ENCODE measurements at regions not wholly inside any gene's neighbourhood (a gene's known extent, or its start where the extent isn't known, plus 50 kb on each side); places are given as distances from the start of the nearest gene placed in this dataset.

DNA sequence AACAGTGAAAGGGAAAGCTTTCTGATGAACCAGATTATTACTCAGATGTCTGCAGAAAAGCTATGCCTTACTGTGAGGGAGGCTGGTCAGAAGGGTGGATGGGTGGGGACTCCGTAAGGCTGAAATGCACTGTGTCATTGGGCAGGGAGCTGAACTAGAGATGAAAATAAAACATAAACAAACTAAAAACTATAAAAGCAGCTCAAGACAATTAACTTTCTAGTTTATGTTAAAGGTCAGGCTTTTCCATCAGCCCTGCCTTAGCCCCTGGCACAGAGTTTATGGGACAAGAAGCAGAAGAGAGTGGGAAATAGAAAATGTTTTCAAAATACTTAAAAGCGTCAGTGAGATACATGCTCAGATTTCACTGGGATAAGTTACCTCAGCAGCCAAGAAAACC is 310.0 kb upstream of the UBE2E2 start:
- H3K27ac ChIP-seq (ENCODE audit: low read depth, low read length, poor library complexity, severe bottlenecking) = no peak overlapping the region
- BruUV-seq (replicated peaks) = no TSS peak
- no peaks in the 10 kb centered on the region for H3K36me3 ChIP-seq (ENCODE audit: insufficient read depth, low read length, poor library complexity, severe bottlenecking)
- POLR2A ChIA-PET (ENCODE audit: low non-redundant PET) = no interaction called here
- TF ChIP-seq, protein P1, sequence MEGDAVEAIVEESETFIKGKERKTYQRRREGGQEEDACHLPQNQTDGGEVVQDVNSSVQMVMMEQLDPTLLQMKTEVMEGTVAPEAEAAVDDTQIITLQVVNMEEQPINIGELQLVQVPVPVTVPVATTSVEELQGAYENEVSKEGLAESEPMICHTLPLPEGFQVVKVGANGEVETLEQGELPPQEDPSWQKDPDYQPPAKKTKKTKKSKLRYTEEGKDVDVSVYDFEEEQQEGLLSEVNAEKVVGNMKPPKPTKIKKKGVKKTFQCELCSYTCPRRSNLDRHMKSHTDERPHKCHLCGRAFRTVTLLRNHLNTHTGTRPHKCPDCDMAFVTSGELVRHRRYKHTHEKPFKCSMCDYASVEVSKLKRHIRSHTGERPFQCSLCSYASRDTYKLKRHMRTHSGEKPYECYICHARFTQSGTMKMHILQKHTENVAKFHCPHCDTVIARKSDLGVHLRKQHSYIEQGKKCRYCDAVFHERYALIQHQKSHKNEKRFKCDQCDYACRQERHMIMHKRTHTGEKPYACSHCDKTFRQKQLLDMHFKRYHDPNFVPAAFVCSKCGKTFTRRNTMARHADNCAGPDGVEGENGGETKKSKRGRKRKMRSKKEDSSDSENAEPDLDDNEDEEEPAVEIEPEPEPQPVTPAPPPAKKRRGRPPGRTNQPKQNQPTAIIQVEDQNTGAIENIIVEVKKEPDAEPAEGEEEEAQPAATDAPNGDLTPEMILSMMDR (conservative IDR thresholded peaks at IDR 0.05; ENCODE audit: low read depth, low read length) = no peak
- TF ChIP-seq EZH2 (IDR thresholded peaks at IDR 0.05; ENCODE audit: borderline replicate concordance, low read depth, low read length, poor library complexity, severe bottlenecking) = no peak
- DNase-seq (ENCODE audit: low spot score) = no peak
- intact Hi-C loops (cut with micrococcal nuclease; ENCODE audit: unreplicated experiment) = no loop called here
- peaks cover 3% of the 10 kb centered on the region for H3K9me3 ChIP-seq (ENCODE audit: low read depth, low read length, poor library complexity, severe bottlenecking)
- no peaks in the 10 kb centered on the region for H3K4me1 ChIP-seq (ENCODE audit: insufficient read depth, low read length, poor library complexity, severe bottlenecking)
- H3K4me3 ChIP-seq (ENCODE audit: low read depth, low read length, poor library complexity, severe bottlenecking) = no peak overlapping the region
- CTCF ChIA-PET = no interaction called here
- no peaks in the 10 kb centered on the region for H3K27me3 ChIP-seq (replicated peaks; ENCODE audit: insufficient read depth, low read depth, low read length, poor library complexity)

DNA sequence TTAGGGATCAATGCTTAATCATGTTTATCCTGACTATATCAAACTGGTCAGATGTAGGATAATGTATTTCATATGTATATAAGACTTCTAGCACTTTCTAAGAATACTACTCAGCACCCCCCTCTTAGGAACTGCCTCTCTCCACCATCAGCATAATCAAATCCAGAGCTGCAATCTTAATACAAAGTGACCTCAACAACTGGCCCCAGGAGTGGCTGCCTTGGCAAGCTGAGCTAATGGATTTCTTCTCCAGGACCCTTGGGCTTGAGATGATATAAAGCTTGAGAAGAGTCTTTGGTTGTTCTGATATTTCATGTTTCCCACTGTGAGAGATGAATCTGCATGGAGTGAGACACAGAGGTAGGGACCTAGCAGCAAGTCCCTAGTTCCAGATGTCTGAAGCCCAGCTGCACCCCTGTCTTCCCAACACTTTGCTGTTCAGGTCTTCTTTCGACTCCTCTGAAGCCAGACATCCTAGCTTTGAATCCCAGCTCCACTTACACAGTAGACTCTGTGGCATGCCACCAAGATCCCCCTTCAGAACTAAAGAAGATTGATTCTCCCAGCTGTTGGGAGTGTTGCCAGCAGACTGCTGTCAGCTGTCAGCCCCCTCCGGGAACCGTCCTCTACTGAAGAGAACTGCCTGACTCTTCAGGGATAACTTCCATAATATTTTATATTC is 309.3 kb upstream of the UBE2E2 start:
- BruUV-seq (replicated peaks) = no TSS peak
- Histone ChIP-seq H3K27ac (ENCODE audit: low read depth, low read length, poor library complexity, severe bottlenecking) (no peak overlapping the region), H3K27me3 (replicated peaks; ENCODE audit: insufficient read depth, low read depth, low read length, poor library complexity) (no peaks in the 10 kb centered on the region), H3K4me3 (ENCODE audit: low read depth, low read length, poor library complexity, severe bottlenecking) (no peak overlapping the region), H3K9me3 (ENCODE audit: low read depth, low read length, poor library complexity, severe bottlenecking) (peaks cover 3% of the 10 kb centered on the region), H3K36me3 (ENCODE audit: insufficient read depth, low read length, poor library complexity, severe bottlenecking) (no peaks in the 10 kb centered on the region), H3K4me1 (ENCODE audit: insufficient read depth, low read length, poor library complexity, severe bottlenecking) (no peaks in the 10 kb centered on the region)
- CTCF ChIA-PET = no interaction called here
- POLR2A ChIA-PET (ENCODE audit: low non-redundant PET) = no interaction called here
- TF ChIP-seq, protein P1 (conservative IDR thresholded peaks at IDR 0.05; ENCODE audit: low read depth, low read length) = no peak
- no peak for TF ChIP-seq EZH2 (IDR thresholded peaks at IDR 0.05; ENCODE audit: borderline replicate concordance, low read depth, low read length, poor library complexity, severe bottlenecking)
- DNase-seq (ENCODE audit: low spot score) = no peak
- intact Hi-C loops (cut with micrococcal nuclease; ENCODE audit: unreplicated experiment) = no loop called here

DNA sequence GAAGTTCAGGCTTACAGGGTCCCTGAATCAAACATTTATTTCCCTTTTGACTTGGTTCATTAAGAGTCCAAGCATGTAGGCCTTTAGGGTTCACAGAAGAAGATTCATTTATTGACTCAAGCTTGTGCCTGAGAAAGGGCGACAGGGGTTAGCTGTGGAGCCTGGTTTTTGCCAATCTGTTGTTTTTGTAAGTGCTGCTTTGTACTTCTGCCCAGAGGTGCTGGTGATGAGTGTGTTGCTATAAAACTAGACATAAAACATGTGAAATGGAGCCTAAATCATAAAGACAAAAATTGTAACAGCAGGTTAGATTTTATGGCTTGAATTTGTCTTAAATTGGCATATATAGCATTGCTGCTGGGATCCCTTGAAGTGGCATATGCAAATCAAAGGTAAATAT is 308.3 kb upstream of the UBE2E2 start:
- Histone ChIP-seq H3K4me3 (ENCODE audit: low read depth, low read length, poor library complexity, severe bottlenecking) (no peak overlapping the region), H3K4me1 (ENCODE audit: insufficient read depth, low read length, poor library complexity, severe bottlenecking) (no peaks in the 10 kb centered on the region), H3K27me3 (replicated peaks; ENCODE audit: insufficient read depth, low read depth, low read length, poor library complexity) (no peaks in the 10 kb centered on the region), H3K36me3 (ENCODE audit: insufficient read depth, low read length, poor library complexity, severe bottlenecking) (no peaks in the 10 kb centered on the region), H3K9me3 (ENCODE audit: low read depth, low read length, poor library complexity, severe bottlenecking) (peaks cover 3% of the 10 kb centered on the region), H3K27ac (ENCODE audit: low read depth, low read length, poor library complexity, severe bottlenecking) (no peak overlapping the region)
- ChIA-PET POLR2A (ENCODE audit: low non-redundant PET) (no interaction called here), CTCF (no interaction called here)
- no peak for DNase-seq (ENCODE audit: low spot score)
- TF ChIP-seq EZH2 (IDR thresholded peaks at IDR 0.05; ENCODE audit: borderline replicate concordance, low read depth, low read length, poor library complexity, severe bottlenecking) = no peak
- TF ChIP-seq, protein P1 (conservative IDR thresholded peaks at IDR 0.05; ENCODE audit: low read depth, low read length) = no peak
- intact Hi-C loops (cut with micrococcal nuclease; ENCODE audit: unreplicated experiment) = no loop called here
- no TSS peak for BruUV-seq (replicated peaks)
